OCI-LY7 (cell line): ENCODE measurements at regions not wholly inside any gene's neighbourhood (a gene's known extent, or its start where the extent isn't known, plus 50 kb on each side); places are given as distances from the start of the nearest gene placed in this dataset.

Source experiments
- BruUV-seq: library from RNA; stranded (reverse); fragments of 400-500 nt; replicated peaks from 2 replicates; lab custom pipeline; 2021; lab: Mats Ljungman, UMichigan
- CTCF ChIA-PET: fragments of 300-600 bp; sonication (Branson Sonifier 250); formaldehyde crosslinking; loops from one replicate; lab custom pipeline; 2022; ENCODE audit warnings: antibody characterized with exemption; ENCODE audit not compliant: unreplicated experiment; lab: Charles Lee
- POLR2A ChIA-PET: fragments of 300-600 bp; sonication (Branson Sonifier 250); formaldehyde crosslinking; loops from one replicate; lab custom pipeline; 2022; ENCODE audit warnings: antibody characterized with exemption; lab: Charles Lee
- DNase-seq: peaks from one replicate; pipeline ENCODE4 v3.0.0-alpha.2; 2015; ENCODE audit warnings: low spot score
- H2AFZ ChIP-seq: fragments of 200-600 bp; sonication (generic), shearing (Covaris generic); 2 replicates; pipeline ENCODE4 v1.6.1; 2014; ENCODE audit warnings: mild to moderate bottlenecking, antibody characterized with exemption, low read length, moderate library complexity
- H3K27ac ChIP-seq: fragments of 200-600 bp; sonication (generic); 2 replicates; pipeline ENCODE4 v1.5.1; 2014; ENCODE audit warnings: mixed run types, low read depth, mild to moderate bottlenecking, moderate library complexity, low read length, inconsistent platforms; ENCODE audit not compliant: poor library complexity, severe bottlenecking
- H3K36me3 ChIP-seq: fragments of 200-600 bp; sonication (generic); 2 replicates; pipeline ENCODE4 v1.6.1; 2014; ENCODE audit warnings: mild to moderate bottlenecking, antibody characterized with exemption, low read length, moderate library complexity, mixed read lengths; ENCODE audit not compliant: insufficient read depth
- H3K4me1 ChIP-seq: fragments of 200-600 bp; sonication (generic); 2 replicates; pipeline ENCODE4 v1.5.1; 2014; ENCODE audit warnings: mild to moderate bottlenecking, low read length; ENCODE audit not compliant: insufficient read depth, poor library complexity, severe bottlenecking
- H3K4me2 ChIP-seq: fragments of 200-600 bp; sonication (generic); 2 replicates; pipeline ENCODE4 v1.6.1; 2014; ENCODE audit warnings: mild to moderate bottlenecking, low read length
- H3K4me3 ChIP-seq: fragments of 200-600 bp; sonication (generic); 2 replicates; pipeline ENCODE4 v1.5.1; 2014; ENCODE audit warnings: mild to moderate bottlenecking, low read depth, low read length; ENCODE audit not compliant: poor library complexity, severe bottlenecking
- H3K79me2 ChIP-seq: fragments of 200-600 bp; sonication (generic); 2 replicates; pipeline ENCODE4 v1.6.1; 2016; ENCODE audit warnings: low read depth, mild to moderate bottlenecking, low read length, moderate library complexity, mixed read lengths; ENCODE audit not compliant: insufficient read depth
- H3K9me2 ChIP-seq: fragments of 200-600 bp; sonication (generic); 2 replicates; pipeline ENCODE4 v1.6.1; 2016; ENCODE audit warnings: mild to moderate bottlenecking, low read length, mixed read lengths; ENCODE audit not compliant: insufficient read depth
- H3K9me3 ChIP-seq: fragments of 200-600 bp; sonication (generic); 2 replicates; pipeline ENCODE4 v1.6.1; 2014; ENCODE audit warnings: mild to moderate bottlenecking, mixed run types, low read length, mixed read lengths
- H4K20me1 ChIP-seq: fragments of 200-600 bp; sonication (generic); 2 replicates; pipeline ENCODE4 v1.6.1; 2014; ENCODE audit warnings: mild to moderate bottlenecking, antibody characterized with exemption, low read length, moderate library complexity, mixed read lengths; ENCODE audit not compliant: insufficient read depth
- CTCF ChIP-seq: fragments of 200-600 bp; sonication (generic); conservative IDR thresholded peaks from 2 replicates; pipeline ENCODE4 v1.5.1; 2014; ENCODE audit warnings: mild to moderate bottlenecking, antibody characterized with exemption, low read length, moderate library complexity, mixed read lengths
- EZH2phosphoT487 ChIP-seq: fragments of 200-600 bp; sonication (generic); IDR thresholded peaks from 2 replicates; pipeline ENCODE4 v1.6.1; 2018; ENCODE audit warnings: low read depth, borderline replicate concordance, mild to moderate bottlenecking, mixed run types, antibody characterized with exemption, low read length, moderate library complexity, mixed read lengths
- intact Hi-C: fragments of 100-400 bp; cut with micrococcal nuclease; formaldehyde crosslinking; loops from one replicate; pipeline ENCODE4 v1.10.0; 2022; ENCODE audit not compliant: unreplicated experiment

- intact Hi-C loops: no loop called here
- H3K9me3 ChIP-seq: no peaks in the 10 kb centered on the region
- ChIA-PET POLR2A (interaction anchor here (1.6 kb wide), 1 partner anchor 198 kb away, joined by 3 read pairs; no protein-coding TSS in a partner anchor), CTCF (interaction anchor here (0.7 kb wide), 1 partner anchor 9 kb away, joined by 3 read pairs; no protein-coding TSS in a partner anchor)
- TF ChIP-seq CTCF (no peak), EZH2phosphoT487 (no peak)
- H3K9me2 ChIP-seq: no peaks in the 10 kb centered on the region
- no peak for DNase-seq
- H3K36me3 ChIP-seq: no peaks in the 10 kb centered on the region
- H3K79me2 ChIP-seq: no peaks in the 10 kb centered on the region
- no peak overlapping the region for H2AFZ ChIP-seq
- H4K20me1 ChIP-seq: no peaks in the 10 kb centered on the region
- H3K27ac ChIP-seq: no peak overlapping the region
- H3K4me3 ChIP-seq: no peak overlapping the region
- H3K4me2 ChIP-seq: no peak overlapping the region
- no peaks in the 10 kb centered on the region for H3K4me1 ChIP-seq
- no TSS peak for BruUV-seq
Observed at GRCh38 chr13:102452836-102453235, 51.0 kb upstream of the FGF14 start.
